Mesendoderm (in vitro differentiated cells): ENCODE measurements at regions not wholly inside any gene's neighbourhood (a gene's known extent, or its start where the extent isn't known, plus 50 kb on each side); places are given as distances from the start of the nearest gene placed in this dataset.

ENCODE experiments used
- DNase-seq: peaks from one replicate; pipeline ENCODE4 v3.0.0; 2013
- H2AK5ac ChIP-seq: 2 replicates; pipeline ENCODE4 v1.6.1; 2013; ENCODE audit warnings: low read length, inconsistent platforms
- H2BK120ac ChIP-seq: 2 replicates; pipeline ENCODE4 v1.6.1; 2013; ENCODE audit warnings: low read depth, mild to moderate bottlenecking, low read length, moderate library complexity, mixed read lengths
- H2BK15ac ChIP-seq: replicated peaks from 2 replicates; pipeline ENCODE4 v1.6.1; 2013; ENCODE audit warnings: low read depth, mild to moderate bottlenecking, moderate library complexity
- H2BK5ac ChIP-seq: 2 replicates; pipeline ENCODE4 v1.6.1; 2013; ENCODE audit warnings: low read length, inconsistent platforms
- H3K18ac ChIP-seq: 2 replicates; pipeline ENCODE4 v1.6.1; 2013; ENCODE audit warnings: mild to moderate bottlenecking, low read length, mixed read lengths
- H3K23ac ChIP-seq: one replicate; pipeline ENCODE4 v1.6.1; 2013; ENCODE audit warnings: low read length
- H3K27ac ChIP-seq: 2 replicates; pipeline ENCODE4 v1.5.1; 2013; ENCODE audit warnings: low read depth, mild to moderate bottlenecking, inconsistent platforms, low read length, moderate library complexity
- H3K27me3 ChIP-seq: 2 replicates; pipeline ENCODE4 v1.6.1; 2013; ENCODE audit warnings: low read length, control low read depth, mild to moderate bottlenecking, inconsistent platforms; ENCODE audit not compliant: insufficient read depth, poor library complexity
- H3K36me3 ChIP-seq: 2 replicates; pipeline ENCODE4 v1.6.1; 2013; ENCODE audit warnings: low read length, inconsistent platforms; ENCODE audit not compliant: control insufficient read depth, insufficient read depth
- H3K4ac ChIP-seq: one replicate; pipeline ENCODE4 v1.6.1; 2013; ENCODE audit warnings: low read depth, mild to moderate bottlenecking, low read length, moderate library complexity
- H3K4me1 ChIP-seq: 2 replicates; pipeline ENCODE4 v1.6.1; 2013; ENCODE audit warnings: low read depth, low read length, inconsistent platforms; ENCODE audit not compliant: control insufficient read depth
- H3K4me2 ChIP-seq: 2 replicates; pipeline ENCODE4 v1.6.1; 2013; ENCODE audit warnings: low read length
- H3K4me3 ChIP-seq: 2 replicates; pipeline ENCODE4 v1.5.1; 2013; ENCODE audit warnings: mild to moderate bottlenecking, low read length
- H3K56ac ChIP-seq: one replicate; pipeline ENCODE4 v1.6.1; 2013; ENCODE audit warnings: low read length
- H3K79me1 ChIP-seq: 2 replicates; pipeline ENCODE4 v1.6.1; 2013; ENCODE audit warnings: low read length, inconsistent platforms
- H3K79me2 ChIP-seq: 2 replicates; pipeline ENCODE4 v1.6.1; 2013; ENCODE audit warnings: mild to moderate bottlenecking, low read length; ENCODE audit not compliant: control insufficient read depth, insufficient read depth
- H3K9ac ChIP-seq: 2 replicates; pipeline ENCODE4 v1.6.1; 2013; ENCODE audit warnings: low read length, inconsistent platforms
- H4K5ac ChIP-seq: one replicate; pipeline ENCODE4 v1.6.1; 2013; ENCODE audit warnings: low read length
- H4K8ac ChIP-seq: one replicate; pipeline ENCODE4 v1.6.1; 2013; ENCODE audit warnings: low read depth, mild to moderate bottlenecking, control low read depth, low read length, moderate library complexity
- WGBS: extraction: QIAGEN DNeasy Blood & Tissue Kit; methylation state at CpG from one replicate; pipeline ENCODE4 v1.1.7; 2013; ENCODE audit warnings: low lambda C conversion rate, missing lambda C conversion rate; ENCODE audit not compliant: insufficient coverage; ENCODE audit errors: extremely low coverage; 5-methylcytosine and 5-hydroxymethylcytosine counted together

GRCh38 chr16:60271025-60271771, 1537.1 kb upstream of the GOT2 start:
- H3K4ac ChIP-seq: no peak overlapping the region
- no peaks in the 10 kb centered on the region for H3K36me3 ChIP-seq
- H3K27ac ChIP-seq: no peak overlapping the region
- H3K4me1 ChIP-seq: no peaks in the 10 kb centered on the region
- H3K27me3 ChIP-seq: no peaks in the 10 kb centered on the region
- peak overlapping the region; percentile 71 for H2AK5ac ChIP-seq
- DNase-seq: peak; percentile 42
- H3K18ac ChIP-seq: no peak overlapping the region
- no peak overlapping the region for H3K23ac ChIP-seq
- H4K8ac ChIP-seq: no peak overlapping the region
- no peak overlapping the region for H2BK120ac ChIP-seq
- H3K9ac ChIP-seq: no peak overlapping the region
- WGBS: no CpG with 5 or more reads among the region's 3 CpGs
- no peaks in the 10 kb centered on the region for H3K79me2 ChIP-seq
- H2BK5ac ChIP-seq: no peak overlapping the region
- no peak overlapping the region for H2BK15ac ChIP-seq
- no peak overlapping the region for H3K4me2 ChIP-seq
- H3K4me3 ChIP-seq: no peak overlapping the region
- no peak overlapping the region for H3K56ac ChIP-seq
- no peaks in the 10 kb centered on the region for H3K79me1 ChIP-seq
- peak overlapping the region; percentile 76 for H4K5ac ChIP-seq

DNA sequence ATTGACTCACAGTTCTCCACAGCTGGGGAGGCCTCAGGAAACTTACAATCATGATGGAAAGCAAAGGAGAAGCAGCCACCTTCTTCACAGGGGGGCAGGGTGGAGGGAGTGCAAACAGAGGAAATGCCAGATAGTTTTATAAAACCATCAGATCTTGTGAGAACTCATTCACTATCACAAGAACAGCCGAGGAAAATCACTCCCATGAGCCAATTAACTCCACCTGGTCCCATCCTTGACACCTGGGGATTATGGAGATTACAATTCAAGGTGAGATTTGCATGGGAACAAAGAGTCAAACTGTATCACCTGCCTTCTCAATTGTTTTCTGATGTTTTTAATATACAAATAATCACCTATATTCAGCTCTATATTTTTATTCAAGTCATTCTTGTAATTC, 1527.3 kb upstream of the GOT2 start:
- Histone ChIP-seq H3K18ac (no peak overlapping the region), H4K8ac (no peak overlapping the region), H3K36me3 (no peaks in the 10 kb centered on the region), H3K79me2 (no peaks in the 10 kb centered on the region), H4K5ac (no peak overlapping the region), H3K27me3 (no peaks in the 10 kb centered on the region), H2BK15ac (no peak overlapping the region), H3K9ac (no peak overlapping the region), H2BK120ac (no peak overlapping the region), H2AK5ac (no peak overlapping the region), H3K4me3 (no peak overlapping the region), H3K27ac (no peak overlapping the region), H3K79me1 (no peaks in the 10 kb centered on the region), H3K4me2 (no peak overlapping the region), H3K4ac (no peak overlapping the region), H3K4me1 (no peaks in the 10 kb centered on the region), H3K23ac (no peak overlapping the region), H3K56ac (no peak overlapping the region), H2BK5ac (no peak overlapping the region)
- WGBS: no CpG with 5 or more reads among the region's 1 CpG
- DNase-seq: peak; percentile 81

- H3K56ac ChIP-seq: no peak overlapping the region
- no peak overlapping the region for H3K9ac ChIP-seq
- H2BK5ac ChIP-seq: no peak overlapping the region
- H3K4me3 ChIP-seq: no peak overlapping the region
- H3K18ac ChIP-seq: no peak overlapping the region
- no peak for DNase-seq
- H4K8ac ChIP-seq: no peak overlapping the region
- no peak overlapping the region for H3K23ac ChIP-seq
- no peaks in the 10 kb centered on the region for H3K79me1 ChIP-seq
- no peak overlapping the region for H3K4ac ChIP-seq
- no peak overlapping the region for H3K27ac ChIP-seq
- WGBS: no CpG with 5 or more reads among the region's 2 CpGs
- no peaks in the 10 kb centered on the region for H3K27me3 ChIP-seq
- H2AK5ac ChIP-seq: no peak overlapping the region
- no peak overlapping the region for H3K4me2 ChIP-seq
- no peaks in the 10 kb centered on the region for H3K36me3 ChIP-seq
- no peak overlapping the region for H2BK120ac ChIP-seq
- H3K79me2 ChIP-seq: no peaks in the 10 kb centered on the region
- H4K5ac ChIP-seq: no peak overlapping the region
- H2BK15ac ChIP-seq: no peak overlapping the region
- H3K4me1 ChIP-seq: no peaks in the 10 kb centered on the region
These were observed 1525.8 kb upstream of the GOT2 start for GRCh38 chr16:60259956-60260355.

GRCh38 chr16:60246086-60246485, 1512.0 kb upstream of the GOT2 start:
- H3K4me2 ChIP-seq: no peak overlapping the region
- H3K79me2 ChIP-seq: no peaks in the 10 kb centered on the region
- H2BK15ac ChIP-seq: no peak overlapping the region
- H4K5ac ChIP-seq: no peak overlapping the region
- H3K4me1 ChIP-seq: no peaks in the 10 kb centered on the region
- no peak overlapping the region for H3K56ac ChIP-seq
- no CpG with 5 or more reads among the region's 3 CpGs for WGBS
- H2AK5ac ChIP-seq: no peak overlapping the region
- DNase-seq: no peak
- H3K4me3 ChIP-seq: no peak overlapping the region
- H4K8ac ChIP-seq: no peak overlapping the region
- H3K9ac ChIP-seq: no peak overlapping the region
- H2BK5ac ChIP-seq: no peak overlapping the region
- no peak overlapping the region for H3K27ac ChIP-seq
- no peak overlapping the region for H3K4ac ChIP-seq
- H2BK120ac ChIP-seq: no peak overlapping the region
- no peaks in the 10 kb centered on the region for H3K27me3 ChIP-seq
- H3K18ac ChIP-seq: no peak overlapping the region
- H3K23ac ChIP-seq: no peak overlapping the region
- H3K79me1 ChIP-seq: no peaks in the 10 kb centered on the region
- no peaks in the 10 kb centered on the region for H3K36me3 ChIP-seq

- WGBS: no CpG with 5 or more reads among the region's 1 CpG
- no peak for DNase-seq
- Histone ChIP-seq H3K36me3 (no peaks in the 10 kb centered on the region), H4K5ac (no peak overlapping the region), H3K4me1 (no peaks in the 10 kb centered on the region), H4K8ac (no peak overlapping the region), H3K4me2 (no peak overlapping the region), H3K27ac (no peak overlapping the region), H3K79me1 (no peaks in the 10 kb centered on the region), H3K4me3 (no peak overlapping the region), H2BK5ac (no peak overlapping the region), H2BK120ac (no peak overlapping the region), H2BK15ac (no peak overlapping the region), H3K18ac (no peak overlapping the region), H3K56ac (no peak overlapping the region), H3K23ac (no peak overlapping the region), H3K4ac (no peak overlapping the region), H2AK5ac (no peak overlapping the region), H3K79me2 (no peaks in the 10 kb centered on the region), H3K27me3 (no peaks in the 10 kb centered on the region), H3K9ac (no peak overlapping the region)
These were observed 1507.6 kb upstream of the GOT2 start for GRCh38 chr16:60241671-60242070.

DNA sequence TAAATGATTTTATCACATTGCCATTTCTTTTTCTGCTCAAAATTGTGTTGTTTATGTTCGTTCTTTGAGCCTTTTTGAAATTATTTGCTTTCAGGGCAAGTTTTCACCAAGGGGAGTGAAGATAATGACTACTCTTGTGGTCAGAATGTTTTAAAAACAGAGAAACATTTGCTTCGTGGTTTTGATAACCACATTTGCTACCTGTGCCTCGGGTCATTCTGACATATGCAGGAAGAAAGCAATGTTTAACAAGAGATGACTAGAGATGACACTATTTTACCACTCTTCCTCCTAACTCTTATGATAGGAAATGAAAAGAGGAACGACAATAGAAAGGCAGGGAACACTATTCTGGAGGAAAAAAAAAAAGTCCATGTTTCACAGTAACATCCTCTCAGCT, 1496.5 kb upstream of the GOT2 start:
- Histone ChIP-seq H3K27ac (no peak overlapping the region), H2BK120ac (no peak overlapping the region), H4K5ac (no peak overlapping the region), H3K27me3 (no peaks in the 10 kb centered on the region), H4K8ac (no peak overlapping the region), H3K4ac (no peak overlapping the region), H3K4me2 (no peak overlapping the region), H3K36me3 (no peaks in the 10 kb centered on the region), H3K4me3 (no peak overlapping the region), H3K79me2 (no peaks in the 10 kb centered on the region), H3K79me1 (no peaks in the 10 kb centered on the region), H2BK5ac (no peak overlapping the region), H2AK5ac (no peak overlapping the region), H3K18ac (no peak overlapping the region), H3K56ac (no peak overlapping the region), H3K4me1 (no peaks in the 10 kb centered on the region), H2BK15ac (no peak overlapping the region), H3K9ac (no peak overlapping the region), H3K23ac (no peak overlapping the region)
- no CpG with 5 or more reads among the region's 4 CpGs for WGBS
- no peak for DNase-seq
